H1 (cell line): ENCODE measurements at regions not wholly inside any gene's neighbourhood (a gene's known extent, or its start where the extent isn't known, plus 50 kb on each side); places are given as distances from the start of the nearest gene placed in this dataset.

Source experiments
- CTCF ChIA-PET: fragments of 300-600 bp; sonication (Branson Sonifier 250); formaldehyde crosslinking; loops from one replicate; lab custom pipeline; 2021; ENCODE audit not compliant: partially characterized antibody; lab: Charles Lee
- POLR2A ChIA-PET: fragments of 300-600 bp; sonication (Branson Sonifier 250); formaldehyde crosslinking; loops from one replicate; lab custom pipeline; 2021; ENCODE audit warnings: inconsistent platforms; ENCODE audit not compliant: partially characterized antibody; lab: Charles Lee
- DNase-seq, 2 experiments: peaks; one replicate each; pipeline versions ENCODE4 v3.0.0 to v3.0.0-alpha.2; 2010 to 2022; ENCODE audit warnings: low spot score in 2 of 2, low read depth in 1 of 2, mixed read lengths in 1 of 2
- FAIRE-seq: peaks from 2 replicates; lab custom pipeline; 2011; peaks lifted over from hg19 to GRCh38; lab: Jason Lieb, UNC
- H2AFZ ChIP-seq: 2 replicates; pipeline ENCODE4 v1.8.1; 2012; ENCODE audit warnings: low read length, inconsistent platforms
- H2AK5ac ChIP-seq: 2 replicates; pipeline ENCODE4 v1.6.1; 2013; ENCODE audit warnings: low read depth, low read length
- H2BK120ac ChIP-seq: replicated peaks from 2 replicates; pipeline ENCODE3; 2013; ENCODE audit warnings: low read depth, low read length, inconsistent platforms
- H2BK12ac ChIP-seq: 2 replicates; pipeline ENCODE4 v1.6.1; 2013; ENCODE audit warnings: low read depth, low read length
- H2BK15ac ChIP-seq: 2 replicates; pipeline ENCODE4 v1.6.1; 2013; ENCODE audit warnings: low read length
- H2BK20ac ChIP-seq: 2 replicates; pipeline ENCODE4 v1.6.1; 2013; ENCODE audit warnings: low read length
- H2BK5ac ChIP-seq: 2 replicates; pipeline ENCODE4 v1.6.1; 2013; ENCODE audit warnings: low read depth, low read length
- H3K14ac ChIP-seq: 2 replicates; pipeline ENCODE4 v1.6.1; 2013; ENCODE audit warnings: inconsistent platforms; ENCODE audit not compliant: insufficient read length
- H3K18ac ChIP-seq: 2 replicates; pipeline ENCODE4 v1.6.1; 2013; ENCODE audit warnings: low read length; ENCODE audit errors: extremely low read depth
- H3K23ac ChIP-seq: 2 replicates; pipeline ENCODE4 v1.6.1; 2013; ENCODE audit warnings: inconsistent platforms; ENCODE audit not compliant: insufficient read length
- H3K23me2 ChIP-seq: 2 replicates; pipeline ENCODE4 v1.6.1; 2013; ENCODE audit warnings: low read depth, low read length
- H3K27ac ChIP-seq: 2 replicates; pipeline ENCODE4 v1.6.1; 2011; ENCODE audit warnings: low read depth, low read length, inconsistent platforms
- H3K27me3 ChIP-seq, 4 experiments: replicated peaks in 1 of 4; 1 replicate in 1 of 4; 2 replicates in 3 of 4; pipeline versions ENCODE4 v1.6.1 to v1.8.1; 2011 to 2013; ENCODE audit warnings: low read length in 3 of 4, mild to moderate bottlenecking in 3 of 4, inconsistent platforms in 2 of 4, mixed read lengths in 2 of 4, moderate library complexity in 1 of 4; ENCODE audit not compliant: control insufficient read depth in 3 of 4, insufficient read depth in 3 of 4; ENCODE audit errors: extremely low read depth in 1 of 4
- H3K36me3 ChIP-seq, 4 experiments: 2 replicates each; pipeline versions ENCODE4 v1.6.1 to v1.8.1; 2011 to 2013; ENCODE audit warnings: mild to moderate bottlenecking in 4 of 4, low read length in 3 of 4, moderate library complexity in 2 of 4, control low read depth in 1 of 4, inconsistent platforms in 1 of 4; ENCODE audit not compliant: insufficient read depth in 4 of 4, control insufficient read depth in 2 of 4
- H3K4ac ChIP-seq: replicated peaks from 2 replicates; pipeline ENCODE3; 2013; ENCODE audit warnings: low read length, low read depth, mixed read lengths, inconsistent platforms; ENCODE audit not compliant: insufficient read length
- H3K4me1 ChIP-seq, 4 experiments: replicated peaks in 1 of 4; 1 replicate in 1 of 4; 2 replicates in 3 of 4; pipeline versions ENCODE4 v1.6.1 to v1.8.1; 2011 to 2013; ENCODE audit warnings: low read length in 3 of 4, inconsistent platforms in 2 of 4, mixed read lengths in 1 of 4; ENCODE audit not compliant: insufficient read depth in 4 of 4, control insufficient read depth in 3 of 4
- H3K4me2 ChIP-seq, 2 experiments: 2 replicates each; pipeline versions ENCODE4 v1.6.1 to v1.8.1; 2011 to 2013; ENCODE audit warnings: low read depth in 2 of 2, low read length in 2 of 2, control low read depth in 1 of 2, inconsistent platforms in 1 of 2, mild to moderate bottlenecking in 1 of 2; ENCODE audit not compliant: insufficient read depth in 1 of 2
- H3K4me3 ChIP-seq, 4 experiments: fragments of 200-600, 300-600 bp in 1 of 4; sonication (generic), shearing (Covaris generic), sonication (Bioruptor Twin) in 1 of 4; 2 replicates each; pipeline versions ENCODE4 v1.5.1 to v1.8.1; 2011 to 2016; ENCODE audit warnings: low read length in 4 of 4, low read depth in 3 of 4, control low read depth in 2 of 4, inconsistent platforms in 2 of 4, mild to moderate bottlenecking in 2 of 4, mixed read lengths in 1 of 4, moderate library complexity in 1 of 4; ENCODE audit not compliant: insufficient read depth in 2 of 4; ENCODE audit errors: extremely low read depth in 1 of 4
- H3K56ac ChIP-seq: replicated peaks from 2 replicates; pipeline ENCODE3; 2013; ENCODE audit warnings: low read depth, mild to moderate bottlenecking, mixed read lengths, low read length, inconsistent platforms; ENCODE audit not compliant: insufficient read length
- H3K79me1 ChIP-seq: 2 replicates; pipeline ENCODE4 v1.6.1; 2013; ENCODE audit warnings: low read depth, low read length, control low read depth
- H3K79me2 ChIP-seq, 2 experiments: 2 replicates each; pipeline versions ENCODE4 v1.6.1 to v1.8.1; 2012 to 2013; ENCODE audit warnings: low read length in 2 of 2, mild to moderate bottlenecking in 2 of 2, inconsistent platforms in 1 of 2; ENCODE audit not compliant: insufficient read depth in 2 of 2, control insufficient read depth in 1 of 2
- H3K9ac ChIP-seq, 4 experiments: replicated peaks in 1 of 4; 1 replicate in 1 of 4; 2 replicates in 3 of 4; pipeline versions ENCODE4 v1.6.1 to v1.8.1; 2011 to 2013; ENCODE audit warnings: low read depth in 3 of 4, low read length in 3 of 4, control low read depth in 2 of 4, mild to moderate bottlenecking in 2 of 4, moderate library complexity in 2 of 4, inconsistent platforms in 1 of 4; ENCODE audit errors: extremely low read depth in 1 of 4
- H3K9me3 ChIP-seq, 2 experiments: 2 replicates each; pipeline versions ENCODE4 v1.6.1 to v1.8.1; 2012 to 2013; ENCODE audit warnings: mild to moderate bottlenecking in 2 of 2, moderate library complexity in 2 of 2, control low read depth in 1 of 2, inconsistent platforms in 1 of 2, low read depth in 1 of 2, low read length in 1 of 2, mixed read lengths in 1 of 2; ENCODE audit not compliant: insufficient read depth in 2 of 2
- H4K20me1 ChIP-seq, 2 experiments: replicated peaks in 1 of 2; 2 replicates each; pipeline versions ENCODE3 to v1.8.1; 2011 to 2013; ENCODE audit warnings: inconsistent platforms in 2 of 2, low read length in 2 of 2, mild to moderate bottlenecking in 1 of 2; ENCODE audit not compliant: insufficient read depth in 2 of 2, control insufficient read depth in 1 of 2
- H4K5ac ChIP-seq: 2 replicates; pipeline ENCODE4 v1.6.1; 2013; ENCODE audit warnings: low read length, low read depth, mixed read lengths, inconsistent platforms; ENCODE audit not compliant: insufficient read length
- H4K8ac ChIP-seq: 2 replicates; pipeline ENCODE4 v1.8.0; 2013; ENCODE audit warnings: mild to moderate bottlenecking, moderate library complexity, low read length, inconsistent platforms; ENCODE audit not compliant: insufficient read depth; ENCODE audit errors: extremely low read depth
- H4K91ac ChIP-seq: replicated peaks from 2 replicates; pipeline ENCODE3; 2013; ENCODE audit warnings: low read length, mixed read lengths, inconsistent platforms; ENCODE audit not compliant: insufficient read length
- BCL11A ChIP-seq, 2 experiments: IDR thresholded peaks; one replicate each; pipeline ENCODE4 v1.6.1; 2011; ENCODE audit warnings: low read depth in 2 of 2, low read length in 2 of 2, mild to moderate bottlenecking in 2 of 2
- JUN ChIP-seq: IDR thresholded peaks from 2 replicates; pipeline ENCODE4 v1.6.1; 2011; ENCODE audit warnings: low read depth, mild to moderate bottlenecking, improper control_type of control experiment, low read length
- RFX5 ChIP-seq: IDR thresholded peaks from 2 replicates; pipeline ENCODE4 v1.6.1; 2011; ENCODE audit warnings: low read depth, low read length, improper control_type of control experiment, borderline replicate concordance
- SIN3A ChIP-seq, 2 experiments: IDR thresholded peaks in 1 of 2; conservative IDR thresholded peaks in 1 of 2; 2 replicates each; pipeline ENCODE4 v1.6.1; 2011 to 2012; ENCODE audit warnings: low read length in 2 of 2, improper control_type of control experiment in 1 of 2, low read depth in 1 of 2, mild to moderate bottlenecking in 1 of 2
- TBP ChIP-seq: IDR thresholded peaks from 2 replicates; pipeline ENCODE4 v1.6.1; 2011; ENCODE audit warnings: low read depth, low read length, improper control_type of control experiment
- WGBS, 2 experiments: shearing (Covaris generic) in 1 of 2; methylation state at CpG; one replicate each; pipeline versions ENCODE4 v1.1.6 to v1.1.7; 2013 to 2015; ENCODE audit warnings: low lambda C conversion rate in 2 of 2, mixed read lengths in 2 of 2, inconsistent platforms in 1 of 2, low coverage in 1 of 2, missing lambda C conversion rate in 1 of 2; ENCODE audit not compliant: insufficient replicate concordance in 2 of 2, insufficient coverage in 1 of 2, insufficient read length in 1 of 2; ENCODE audit errors: extremely low coverage in 1 of 2, missing lambda C conversion rate in 1 of 2; 5-methylcytosine and 5-hydroxymethylcytosine counted together
- TF ChIP-seq, protein P1 (sequence below): IDR thresholded peaks from 2 replicates; pipeline ENCODE4 v1.6.1; 2012; ENCODE audit warnings: inconsistent platforms
- TF ChIP-seq, protein P2 (sequence below), 3 experiments: IDR thresholded peaks; 1 replicate in 2 of 3; 2 replicates in 1 of 3; pipeline versions ENCODE4 v1.5.1 to v1.6.1; 2011; ENCODE audit warnings: low read length in 3 of 3, mild to moderate bottlenecking in 3 of 3, inconsistent platforms in 2 of 3, low read depth in 1 of 3, moderate library complexity in 1 of 3; ENCODE audit not compliant: insufficient read depth in 1 of 3; ENCODE audit errors: control extremely low read depth in 1 of 3

DNA sequence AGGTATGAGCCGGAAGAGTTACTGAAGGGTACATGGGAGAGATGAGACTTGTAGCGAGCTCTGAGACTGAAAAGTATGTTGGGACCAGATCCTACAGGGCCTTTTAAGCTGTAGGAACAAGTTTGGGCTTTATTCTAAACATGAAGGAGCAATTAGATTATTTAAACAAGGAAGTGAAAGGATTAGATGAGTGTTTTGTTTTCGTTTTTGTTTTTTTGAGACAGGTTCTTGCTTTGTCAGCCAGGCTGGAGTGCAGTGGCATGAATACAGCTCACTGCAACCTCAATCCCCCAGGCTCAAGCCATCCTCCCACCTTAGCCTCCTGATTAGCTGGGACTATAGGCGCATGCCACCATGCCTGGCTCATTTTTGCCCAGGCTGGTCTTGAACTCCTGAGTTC is 110.7 kb downstream of the C1D start:
- 0 out of 2 replicates have a peak overlapping the region, but pooled peaks have one; percentile 40 for H2AFZ ChIP-seq
- CTCF ChIA-PET, result interaction anchor here (1.3 to 1.6 kb wide), 2 partner anchors 32 to 79 kb away, joined by 3 to 4 read pairs; no protein-coding TSS in a partner anchor
- no peak overlapping the region for H2AK5ac ChIP-seq
- no peak overlapping the region for H3K27ac ChIP-seq
- no peaks in the 10 kb centered on the region; the same call in 1 of the 2 replicates for H3K23me2 ChIP-seq
- no peak for TF ChIP-seq JUN
- no peak for TF ChIP-seq BCL11A (IDR thresholded peaks at IDR 0.05; ENCODE audit: low read depth in 2 of 2, low read length in 2 of 2)
- no peak for TF ChIP-seq RFX5
- no peak for TF ChIP-seq SIN3A (conservative IDR thresholded peaks at IDR 0.05 in 1 of 2, IDR thresholded peaks at IDR 0.05 in 1 of 2; ENCODE audit: low read depth in 1 of 2, low read length in 2 of 2)
- no peak for TF ChIP-seq TBP
- TF ChIP-seq, protein P1, sequence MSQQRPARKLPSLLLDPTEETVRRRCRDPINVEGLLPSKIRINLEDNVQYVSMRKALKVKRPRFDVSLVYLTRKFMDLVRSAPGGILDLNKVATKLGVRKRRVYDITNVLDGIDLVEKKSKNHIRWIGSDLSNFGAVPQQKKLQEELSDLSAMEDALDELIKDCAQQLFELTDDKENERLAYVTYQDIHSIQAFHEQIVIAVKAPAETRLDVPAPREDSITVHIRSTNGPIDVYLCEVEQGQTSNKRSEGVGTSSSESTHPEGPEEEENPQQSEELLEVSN, result no peak
- TF ChIP-seq, protein P2, sequence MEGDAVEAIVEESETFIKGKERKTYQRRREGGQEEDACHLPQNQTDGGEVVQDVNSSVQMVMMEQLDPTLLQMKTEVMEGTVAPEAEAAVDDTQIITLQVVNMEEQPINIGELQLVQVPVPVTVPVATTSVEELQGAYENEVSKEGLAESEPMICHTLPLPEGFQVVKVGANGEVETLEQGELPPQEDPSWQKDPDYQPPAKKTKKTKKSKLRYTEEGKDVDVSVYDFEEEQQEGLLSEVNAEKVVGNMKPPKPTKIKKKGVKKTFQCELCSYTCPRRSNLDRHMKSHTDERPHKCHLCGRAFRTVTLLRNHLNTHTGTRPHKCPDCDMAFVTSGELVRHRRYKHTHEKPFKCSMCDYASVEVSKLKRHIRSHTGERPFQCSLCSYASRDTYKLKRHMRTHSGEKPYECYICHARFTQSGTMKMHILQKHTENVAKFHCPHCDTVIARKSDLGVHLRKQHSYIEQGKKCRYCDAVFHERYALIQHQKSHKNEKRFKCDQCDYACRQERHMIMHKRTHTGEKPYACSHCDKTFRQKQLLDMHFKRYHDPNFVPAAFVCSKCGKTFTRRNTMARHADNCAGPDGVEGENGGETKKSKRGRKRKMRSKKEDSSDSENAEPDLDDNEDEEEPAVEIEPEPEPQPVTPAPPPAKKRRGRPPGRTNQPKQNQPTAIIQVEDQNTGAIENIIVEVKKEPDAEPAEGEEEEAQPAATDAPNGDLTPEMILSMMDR (IDR thresholded peaks at IDR 0.05; ENCODE audit: control extremely low read depth in 1 of 3, insufficient read depth in 1 of 3, low read depth in 1 of 3, low read length in 3 of 3), result no peak
- TF ChIP-seq, all 59 proteins: peak for 0
- no peaks in the 10 kb centered on the region for H3K79me1 ChIP-seq
- H2BK20ac ChIP-seq, result no peak overlapping the region
- no peak overlapping the region for H3K9ac ChIP-seq
- H3K79me2 ChIP-seq, result no peaks in the 10 kb centered on the region
- H3K36me3 ChIP-seq, result no peaks in the 10 kb centered on the region
- no peak overlapping the region for H2BK12ac ChIP-seq
- H2BK5ac ChIP-seq, result no peak overlapping the region
- no peak overlapping the region for H3K56ac ChIP-seq
- no peaks in the 10 kb centered on the region for H3K27me3 ChIP-seq
- no peak overlapping the region for H3K4ac ChIP-seq
- FAIRE-seq, result no peak
- no peak overlapping the region for H3K4me2 ChIP-seq
- no peaks in the 10 kb centered on the region for H3K9me3 ChIP-seq
- H3K4me3 ChIP-seq, result no peak overlapping the region
- no peaks in the 10 kb centered on the region for H4K20me1 ChIP-seq
- H2BK15ac ChIP-seq, result no peak overlapping the region
- no peak overlapping the region for H4K5ac ChIP-seq
- H3K4me1 ChIP-seq, result no peaks in the 10 kb centered on the region
- no peak overlapping the region for H3K23ac ChIP-seq
- 88 to 100% methylated on average over 1 to 4 of the region's 4 CpGs for WGBS, 2 experiments
- H4K8ac ChIP-seq, result no peak overlapping the region
- no peak overlapping the region for H2BK120ac ChIP-seq
- H4K91ac ChIP-seq, result no peak overlapping the region
- no peak overlapping the region for H3K18ac ChIP-seq
- H3K14ac ChIP-seq, result no peak overlapping the region
- POLR2A ChIA-PET, result no interaction called here
- no peak for DNase-seq
